ENCODE measurements at regions not wholly inside any gene's neighbourhood (a gene's known extent, or its start where the extent isn't known, plus 50 kb on each side); places are given as distances from the start of the nearest gene placed in this dataset.

GRCh38 chr2:239472235-239472775, 71.5 kb upstream of the HDAC4 start:
- DNase-seq = no peak

- no peak for DNase-seq
Measured at GRCh38 chr2:239471011-239471792, 70.4 kb upstream of the HDAC4 start.

- no peak for DNase-seq
Measured at GRCh38 chr2:239470151-239470900, 69.5 kb upstream of the HDAC4 start.

GRCh38 chr2:239469106-239469960, 68.5 kb upstream of the HDAC4 start:
- DNase-seq = no peak

- DNase-seq = no peak
Measured at GRCh38 chr2:239468491-239469105, 67.8 kb upstream of the HDAC4 start.

- no peak for DNase-seq
Measured at GRCh38 chr2:239467956-239468490, 67.2 kb upstream of the HDAC4 start.

GRCh38 chr2:239467281-239467955, 66.6 kb upstream of the HDAC4 start:
- no peak for DNase-seq

- DNase-seq = no peak
Measured at GRCh38 chr2:239466755-239467271, 66.0 kb upstream of the HDAC4 start.

- DNase-seq = no peak
Measured at GRCh38 chr2:239466061-239466754, 65.4 kb upstream of the HDAC4 start.

- no peak for DNase-seq
Measured at GRCh38 chr2:239465017-239466001, 64.5 kb upstream of the HDAC4 start.

GRCh38 chr2:239464166-239465016, 63.6 kb upstream of the HDAC4 start:
- no peak for DNase-seq

- no peak for DNase-seq
Measured at GRCh38 chr2:239463541-239464165, 62.8 kb upstream of the HDAC4 start.

GRCh38 chr2:239462671-239463506, 62.1 kb upstream of the HDAC4 start:
- DNase-seq = no peak

GRCh38 chr2:239462191-239462515, 61.3 kb upstream of the HDAC4 start:
- DNase-seq = no peak

GRCh38 chr2:239461291-239462190, 60.7 kb upstream of the HDAC4 start:
- no peak for DNase-seq

GRCh38 chr2:239460780-239461179, 60.0 kb upstream of the HDAC4 start:
- DNase-seq = no peak

Measured in NK-92 treated with Interleukin-12 subunit alpha and Interleukin-12 subunit beta, amount 100 ng/mL, for 24 hours (cell line).